SK-N-SH (cell line): ENCODE measurements at regions not wholly inside any gene's neighbourhood (a gene's known extent, or its start where the extent isn't known, plus 50 kb on each side); places are given as distances from the start of the nearest gene placed in this dataset.

Source experiments
- CTCF ChIA-PET: fragments of 300-600, 350-600 bp; formaldehyde crosslinking; extraction: SDS; loops from one replicate; lab custom pipeline; 2021; lab: Yijun Ruan, JAX
- POLR2A ChIA-PET: fragments of 350-600 bp; sonication (Branson Sonifier 250); formaldehyde crosslinking; extraction: SDS; loops from one replicate; lab custom pipeline; 2020; ENCODE audit warnings: antibody characterized with exemption, inconsistent platforms; lab: Yijun Ruan, JAX
- DNase-seq: peaks from one replicate; pipeline ENCODE4 v3.0.0; 2012
- H2AFZ ChIP-seq: fragments of 200-600 bp; sonication (generic); 2 replicates; pipeline ENCODE4 v1.8.1; 2016; ENCODE audit warnings: antibody characterized with exemption, mild to moderate bottlenecking, low read depth
- H3F3A ChIP-seq: fragments of 200-600 bp; sonication (generic); replicated peaks from 2 replicates; pipeline ENCODE3; 2016; ENCODE audit warnings: antibody characterized with exemption, mild to moderate bottlenecking; ENCODE audit not compliant: insufficient read depth
- H3K27ac ChIP-seq, 2 experiments: fragments of 200-500 bp in 1 of 2; fragments of 200-600 bp in 1 of 2; sonication (Bioruptor generic) in 1 of 2; sonication (generic), shearing (Covaris generic) in 1 of 2; 2 replicates each; pipeline versions ENCODE4 v1.5.1 to v1.6.1; 2014 to 2016; ENCODE audit warnings: low read depth in 2 of 2, inconsistent platforms in 1 of 2, low read length in 1 of 2, mild to moderate bottlenecking in 1 of 2, mixed read lengths in 1 of 2
- H3K27me3 ChIP-seq: fragments of 200-600 bp; sonication (generic), shearing (Covaris generic); 2 replicates; pipeline ENCODE4 v1.6.1; 2016; ENCODE audit warnings: mixed run types; ENCODE audit not compliant: insufficient read depth
- H3K36me3 ChIP-seq, 2 experiments: fragments of 200-500 bp in 1 of 2; fragments of 200-600 bp in 1 of 2; sonication (Bioruptor generic) in 1 of 2; sonication (generic) in 1 of 2; replicated peaks in 1 of 2; 2 replicates each; pipeline versions ENCODE3 to v1.5.1; 2014 to 2016; ENCODE audit warnings: low read length in 1 of 2, mild to moderate bottlenecking in 1 of 2; ENCODE audit not compliant: insufficient read depth in 2 of 2, control insufficient read depth in 1 of 2
- H3K4me1 ChIP-seq, 2 experiments: fragments of 200-500 bp in 1 of 2; fragments of 200-600 bp in 1 of 2; sonication (Bioruptor generic) in 1 of 2; sonication (generic), shearing (Covaris generic) in 1 of 2; 2 replicates each; pipeline versions ENCODE4 v1.5.1 to v1.6.1; 2014 to 2016; ENCODE audit warnings: low read depth in 1 of 2, low read length in 1 of 2, mixed run types in 1 of 2; ENCODE audit not compliant: insufficient read depth in 2 of 2, control insufficient read depth in 1 of 2
- H3K4me2 ChIP-seq: fragments of 200-600 bp; sonication (generic), shearing (Covaris generic); 2 replicates; pipeline ENCODE4 v1.6.1; 2017; ENCODE audit warnings: mixed run types
- H3K4me3 ChIP-seq, 2 experiments: fragments of 200-500 bp in 1 of 2; fragments of 200-600 bp in 1 of 2; sonication (Bioruptor generic) in 1 of 2; sonication (generic), shearing (Covaris generic) in 1 of 2; 2 replicates each; pipeline versions ENCODE4 v1.5.1 to v1.8.1; 2014 to 2016; ENCODE audit warnings: low read depth in 2 of 2, inconsistent platforms in 1 of 2, low read length in 1 of 2, mild to moderate bottlenecking in 1 of 2, mixed read lengths in 1 of 2, moderate library complexity in 1 of 2
- H3K79me2 ChIP-seq: fragments of 200-600 bp; sonication (generic); 2 replicates; pipeline ENCODE4 v1.8.1; 2017; ENCODE audit warnings: mild to moderate bottlenecking; ENCODE audit not compliant: insufficient read depth
- H3K9ac ChIP-seq: fragments of 200-600 bp; sonication (generic); 2 replicates; pipeline ENCODE4 v1.6.1; 2017; ENCODE audit warnings: mixed run types
- H3K9me2 ChIP-seq: fragments of 200-600 bp; sonication (generic); 2 replicates; pipeline ENCODE4 v1.6.1; 2017; ENCODE audit warnings: mixed run types
- H3K9me3 ChIP-seq: fragments of 200-600 bp; sonication (generic); 2 replicates; pipeline ENCODE4 v1.6.1; 2017; ENCODE audit warnings: mixed run types, mild to moderate bottlenecking, moderate library complexity
- H4K20me1 ChIP-seq: fragments of 200-600 bp; sonication (generic); 2 replicates; pipeline ENCODE4 v1.6.1; 2017; ENCODE audit warnings: mild to moderate bottlenecking, mixed run types; ENCODE audit not compliant: insufficient read depth
- CHD2 ChIP-seq: fragments of 150-350 bp; IDR thresholded peaks from 2 replicates; pipeline ENCODE4 v1.6.1; 2018; ENCODE audit warnings: low read length; ENCODE audit not compliant: partially characterized antibody
- ELF1 ChIP-seq: IDR thresholded peaks from 2 replicates; pipeline ENCODE4 v1.4.0; 2012
- EZH2phosphoT487 ChIP-seq: fragments of 200-600 bp; sonication (generic); IDR thresholded peaks from 2 replicates; pipeline ENCODE4 v1.6.1; 2017; ENCODE audit warnings: low read depth, mixed run types, mild to moderate bottlenecking, antibody characterized with exemption, moderate library complexity, borderline replicate concordance
- FOXM1 ChIP-seq: IDR thresholded peaks from 2 replicates; pipeline ENCODE4 v1.4.0; 2012; ENCODE audit warnings: low read depth, mild to moderate bottlenecking
- GABPA ChIP-seq: IDR thresholded peaks from 2 replicates; pipeline ENCODE4 v1.4.0; 2012; ENCODE audit warnings: low read depth, mild to moderate bottlenecking
- GATA2 ChIP-seq: sonication (generic); formaldehyde crosslinking; IDR thresholded peaks from 2 replicates; pipeline ENCODE4 v1.5.0; 2020; ENCODE audit warnings: mild to moderate bottlenecking, missing genetic modification reagents
- MXI1 ChIP-seq: IDR thresholded peaks from 2 replicates; pipeline ENCODE4 v1.6.1; 2012; ENCODE audit warnings: mild to moderate bottlenecking, low read depth, low read length, improper control_type of control experiment
- NRF1 ChIP-seq: IDR thresholded peaks from 2 replicates; pipeline ENCODE4 v1.6.1; 2012; ENCODE audit warnings: low read depth, mild to moderate bottlenecking, low read length
- POLR2AphosphoS5 ChIP-seq: IDR thresholded peaks from 2 replicates; pipeline ENCODE4 v1.6.1; 2012; ENCODE audit warnings: low read depth, low read length
- RAD21 ChIP-seq: IDR thresholded peaks from 2 replicates; pipeline ENCODE4 v1.6.1; 2012; ENCODE audit warnings: mild to moderate bottlenecking, low read length
- RCOR1 ChIP-seq: fragments of 150-350 bp; IDR thresholded peaks from 2 replicates; pipeline ENCODE4 v1.6.1; 2017; ENCODE audit warnings: antibody characterized with exemption, low read length
- RFX5 ChIP-seq: IDR thresholded peaks from 2 replicates; pipeline ENCODE4 v1.6.1; 2012; ENCODE audit warnings: mild to moderate bottlenecking, improper control_type of control experiment, low read length
- RXRA ChIP-seq: IDR thresholded peaks from 2 replicates; pipeline ENCODE4 v1.4.0; 2012; ENCODE audit warnings: low read depth, mild to moderate bottlenecking, borderline replicate concordance
- SIN3A ChIP-seq: IDR thresholded peaks from 2 replicates; pipeline ENCODE4 v1.6.1; 2012; ENCODE audit warnings: low read depth, mild to moderate bottlenecking, low read length, moderate library complexity, borderline replicate concordance
- TAF1 ChIP-seq: IDR thresholded peaks from 2 replicates; pipeline ENCODE4 v1.6.1; 2012; ENCODE audit warnings: low read depth, mild to moderate bottlenecking, low read length, moderate library complexity, borderline replicate concordance
- TCF12 ChIP-seq: IDR thresholded peaks from 2 replicates; pipeline ENCODE4 v1.4.0; 2012
- TEAD4 ChIP-seq: IDR thresholded peaks from 2 replicates; pipeline ENCODE4 v1.4.0; 2012; ENCODE audit warnings: mild to moderate bottlenecking, borderline replicate concordance; ENCODE audit not compliant: insufficient read depth
- YY1 ChIP-seq: IDR thresholded peaks from 2 replicates; pipeline ENCODE4 v1.4.0; 2012; ENCODE audit warnings: low read depth, mild to moderate bottlenecking
- WGBS: methylation state at CpG from one replicate; pipeline ENCODE4 v1.1.6; 2017; ENCODE audit warnings: low lambda C conversion rate; 5-methylcytosine and 5-hydroxymethylcytosine counted together
- TF ChIP-seq, protein P1 (sequence below): IDR thresholded peaks from 2 replicates; pipeline ENCODE4 v1.6.1; 2012; ENCODE audit warnings: mild to moderate bottlenecking, low read depth, low read length, moderate library complexity
- TF ChIP-seq, protein P2 (sequence below): fragments of 150-350 bp; IDR thresholded peaks from 2 replicates; pipeline ENCODE4 v1.6.1; 2016; ENCODE audit warnings: mild to moderate bottlenecking, low read depth, low read length
- TF ChIP-seq, protein P3 (sequence below): fragments of 150-350 bp; IDR thresholded peaks from 2 replicates; pipeline ENCODE4 v1.6.1; 2017; ENCODE audit warnings: antibody characterized with exemption, low read length, low read depth, borderline replicate concordance
- TF ChIP-seq, protein P4 (sequence below): IDR thresholded peaks from 2 replicates; pipeline ENCODE4; 2012

DNA sequence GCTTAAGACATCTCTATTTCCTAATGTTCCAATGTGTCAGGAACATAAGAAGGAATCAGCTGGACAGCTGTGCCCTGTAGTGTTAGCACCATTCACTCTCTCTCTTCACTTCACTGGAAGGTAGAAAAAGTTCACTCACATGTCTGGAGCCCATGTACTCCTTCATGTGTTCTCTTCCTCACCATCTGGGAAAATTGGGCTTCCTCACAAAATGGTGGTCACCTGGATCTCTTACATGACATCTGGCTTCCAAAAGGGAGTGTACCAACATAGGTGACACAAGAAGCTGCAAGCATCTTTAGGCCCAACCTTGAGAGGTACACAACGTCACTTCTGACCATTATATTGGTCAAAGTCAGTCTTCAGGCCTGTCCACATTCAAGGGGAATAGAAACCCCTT, 882.6 kb downstream of the LTN1 start:
- Histone ChIP-seq H3K27me3 (no peaks in the 10 kb centered on the region), H3K9ac (no peak overlapping the region), H3K79me2 (no peaks in the 10 kb centered on the region), H3K4me3 (no peak overlapping the region), H3K4me1 (peaks cover 0 to 21% of the 10 kb centered on the region in 2 experiments; a peak in 2 of 4 replicates), H3K4me2 (no peak overlapping the region), H3K9me3 (no peaks in the 10 kb centered on the region), H2AFZ (no peak overlapping the region), H3K27ac (peak overlapping the region in 1 of 2 experiments; percentile 97; a peak in 2 of 4 replicates), H3K9me2 (no peaks in the 10 kb centered on the region), H4K20me1 (no peaks in the 10 kb centered on the region), H3K36me3 (no peaks in the 10 kb centered on the region), H3F3A (peaks cover 11% of the 10 kb centered on the region)
- ChIA-PET POLR2A (no interaction called here), CTCF (interaction anchor here (0.8 to 2.3 kb wide), 6 partner anchors 36 to 636 kb away, joined by 3 to 9 read pairs (median 3); no protein-coding TSS in a partner anchor)
- no peak for DNase-seq
- 86% methylated on average over 1 of the region's 1 CpG for WGBS
- TF ChIP-seq TCF12 (no peak), SIN3A (no peak), NRF1 (no peak), GABPA (no peak), RFX5 (no peak), RXRA (no peak)
- TF ChIP-seq, protein P1, sequence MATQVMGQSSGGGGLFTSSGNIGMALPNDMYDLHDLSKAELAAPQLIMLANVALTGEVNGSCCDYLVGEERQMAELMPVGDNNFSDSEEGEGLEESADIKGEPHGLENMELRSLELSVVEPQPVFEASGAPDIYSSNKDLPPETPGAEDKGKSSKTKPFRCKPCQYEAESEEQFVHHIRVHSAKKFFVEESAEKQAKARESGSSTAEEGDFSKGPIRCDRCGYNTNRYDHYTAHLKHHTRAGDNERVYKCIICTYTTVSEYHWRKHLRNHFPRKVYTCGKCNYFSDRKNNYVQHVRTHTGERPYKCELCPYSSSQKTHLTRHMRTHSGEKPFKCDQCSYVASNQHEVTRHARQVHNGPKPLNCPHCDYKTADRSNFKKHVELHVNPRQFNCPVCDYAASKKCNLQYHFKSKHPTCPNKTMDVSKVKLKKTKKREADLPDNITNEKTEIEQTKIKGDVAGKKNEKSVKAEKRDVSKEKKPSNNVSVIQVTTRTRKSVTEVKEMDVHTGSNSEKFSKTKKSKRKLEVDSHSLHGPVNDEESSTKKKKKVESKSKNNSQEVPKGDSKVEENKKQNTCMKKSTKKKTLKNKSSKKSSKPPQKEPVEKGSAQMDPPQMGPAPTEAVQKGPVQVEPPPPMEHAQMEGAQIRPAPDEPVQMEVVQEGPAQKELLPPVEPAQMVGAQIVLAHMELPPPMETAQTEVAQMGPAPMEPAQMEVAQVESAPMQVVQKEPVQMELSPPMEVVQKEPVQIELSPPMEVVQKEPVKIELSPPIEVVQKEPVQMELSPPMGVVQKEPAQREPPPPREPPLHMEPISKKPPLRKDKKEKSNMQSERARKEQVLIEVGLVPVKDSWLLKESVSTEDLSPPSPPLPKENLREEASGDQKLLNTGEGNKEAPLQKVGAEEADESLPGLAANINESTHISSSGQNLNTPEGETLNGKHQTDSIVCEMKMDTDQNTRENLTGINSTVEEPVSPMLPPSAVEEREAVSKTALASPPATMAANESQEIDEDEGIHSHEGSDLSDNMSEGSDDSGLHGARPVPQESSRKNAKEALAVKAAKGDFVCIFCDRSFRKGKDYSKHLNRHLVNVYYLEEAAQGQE: no peak
- TF ChIP-seq, protein P2, sequence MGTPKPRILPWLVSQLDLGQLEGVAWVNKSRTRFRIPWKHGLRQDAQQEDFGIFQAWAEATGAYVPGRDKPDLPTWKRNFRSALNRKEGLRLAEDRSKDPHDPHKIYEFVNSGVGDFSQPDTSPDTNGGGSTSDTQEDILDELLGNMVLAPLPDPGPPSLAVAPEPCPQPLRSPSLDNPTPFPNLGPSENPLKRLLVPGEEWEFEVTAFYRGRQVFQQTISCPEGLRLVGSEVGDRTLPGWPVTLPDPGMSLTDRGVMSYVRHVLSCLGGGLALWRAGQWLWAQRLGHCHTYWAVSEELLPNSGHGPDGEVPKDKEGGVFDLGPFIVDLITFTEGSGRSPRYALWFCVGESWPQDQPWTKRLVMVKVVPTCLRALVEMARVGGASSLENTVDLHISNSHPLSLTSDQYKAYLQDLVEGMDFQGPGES: no peak

DNA sequence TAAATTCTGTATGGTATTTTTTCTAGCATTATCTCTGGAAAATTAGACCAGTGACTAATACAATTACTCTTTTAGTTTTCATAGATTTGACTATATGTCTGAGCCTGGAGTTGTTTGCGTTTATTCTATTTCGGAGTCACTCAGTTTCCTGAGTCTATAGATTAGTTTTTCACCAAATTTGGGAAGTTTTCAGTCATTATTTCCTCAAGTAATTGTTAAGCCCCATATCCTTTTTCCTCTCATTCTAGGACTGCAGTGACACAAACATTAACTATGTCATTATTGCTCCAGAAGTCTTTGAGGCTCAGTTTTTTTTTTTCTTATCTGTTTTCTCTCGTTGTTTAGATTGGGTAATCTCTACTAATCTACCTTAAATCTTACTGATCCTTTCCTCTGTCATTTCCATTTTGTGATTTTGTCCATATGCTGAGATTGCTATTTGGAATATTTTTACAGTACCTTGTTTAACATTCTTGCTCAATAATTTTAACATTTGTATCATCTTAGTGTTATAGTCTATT, 886.2 kb downstream of the LTN1 start:
- Histone ChIP-seq H3K4me2 (no peak overlapping the region), H3K27me3 (no peaks in the 10 kb centered on the region), H3F3A (peaks cover 11% of the 10 kb centered on the region), H3K4me1 (peaks cover 0 to 26% of the 10 kb centered on the region in 2 experiments; a peak in 2 of 4 replicates), H4K20me1 (no peaks in the 10 kb centered on the region), H3K27ac (peak overlapping the region in 1 of 2 experiments; percentile 93; a peak in 2 of 4 replicates), H3K79me2 (no peaks in the 10 kb centered on the region), H3K9me2 (no peaks in the 10 kb centered on the region), H3K9ac (no peak overlapping the region), H3K4me3 (no peak overlapping the region)
- WGBS: 75% methylated on average over 3 of the region's 3 CpGs
- CTCF ChIA-PET: no interaction called here
- no peak for TF ChIP-seq POLR2AphosphoS5
- TF ChIP-seq MXI1: no peak
- no peak for TF ChIP-seq YY1
- TF ChIP-seq RCOR1: no peak
- TF ChIP-seq, protein P3, sequence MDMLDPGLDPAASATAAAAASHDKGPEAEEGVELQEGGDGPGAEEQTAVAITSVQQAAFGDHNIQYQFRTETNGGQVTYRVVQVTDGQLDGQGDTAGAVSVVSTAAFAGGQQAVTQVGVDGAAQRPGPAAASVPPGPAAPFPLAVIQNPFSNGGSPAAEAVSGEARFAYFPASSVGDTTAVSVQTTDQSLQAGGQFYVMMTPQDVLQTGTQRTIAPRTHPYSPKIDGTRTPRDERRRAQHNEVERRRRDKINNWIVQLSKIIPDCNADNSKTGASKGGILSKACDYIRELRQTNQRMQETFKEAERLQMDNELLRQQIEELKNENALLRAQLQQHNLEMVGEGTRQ: no peak
- no peak for TF ChIP-seq FOXM1
- TF ChIP-seq TEAD4: no peak
- no peak for TF ChIP-seq RAD21
- no peak for TF ChIP-seq EZH2phosphoT487
- no peak for TF ChIP-seq TAF1
- TF ChIP-seq ELF1: no peak
- TF ChIP-seq CHD2: no peak
- TF ChIP-seq GATA2 (CRISPR knock-in tag): no peak
- TF ChIP-seq, protein P4, sequence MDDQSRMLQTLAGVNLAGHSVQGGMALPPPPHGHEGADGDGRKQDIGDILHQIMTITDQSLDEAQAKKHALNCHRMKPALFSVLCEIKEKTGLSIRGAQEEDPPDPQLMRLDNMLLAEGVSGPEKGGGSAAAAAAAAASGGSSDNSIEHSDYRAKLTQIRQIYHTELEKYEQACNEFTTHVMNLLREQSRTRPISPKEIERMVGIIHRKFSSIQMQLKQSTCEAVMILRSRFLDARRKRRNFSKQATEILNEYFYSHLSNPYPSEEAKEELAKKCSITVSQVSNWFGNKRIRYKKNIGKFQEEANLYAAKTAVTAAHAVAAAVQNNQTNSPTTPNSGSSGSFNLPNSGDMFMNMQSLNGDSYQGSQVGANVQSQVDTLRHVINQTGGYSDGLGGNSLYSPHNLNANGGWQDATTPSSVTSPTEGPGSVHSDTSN: no peak
- no peak for TF ChIP-seq RXRA
- TF ChIP-seq, all 33 proteins: peak for 0
- Histone ChIP-seq H3K36me3 (no peaks in the 10 kb centered on the region), H2AFZ (no peak overlapping the region), H3K9me3 (no peaks in the 10 kb centered on the region)
- no peak for DNase-seq
- POLR2A ChIA-PET: no interaction called here
